ENCODE measurements at regions not wholly inside any gene's neighbourhood (a gene's known extent, or its start where the extent isn't known, plus 50 kb on each side); places are given as distances from the start of the nearest gene placed in this dataset.

DNA sequence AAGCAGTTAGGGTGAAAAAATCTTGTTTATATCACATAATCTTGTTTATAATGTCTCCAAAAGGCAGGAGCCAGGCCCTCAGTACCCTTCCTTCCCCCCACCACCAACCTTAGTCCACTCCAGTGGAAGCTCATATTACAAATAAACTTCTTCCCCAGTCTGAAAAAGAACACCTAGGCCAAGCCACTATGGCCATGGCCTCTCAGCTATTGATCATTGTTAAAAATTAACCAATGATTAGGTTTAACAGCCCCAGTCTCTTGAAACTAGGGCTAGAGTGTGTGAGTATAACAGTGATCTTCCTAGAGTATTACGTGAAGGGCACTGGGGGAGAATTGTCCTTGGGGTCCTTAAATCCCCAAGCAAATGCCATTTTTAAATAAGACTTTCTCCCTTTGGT, 411.9 kb upstream of the EDA2R start:
- Mint-ChIP-seq H3K9me3 (peaks cover 0 to 4% (median 0%) of the 10 kb centered on the region in 7 donors), H3K27me3 (ENCODE audit: low read depth in 3 of 3) (peaks cover 0 to 2% (median 0%) of the 10 kb centered on the region in 3 donors), H3K4me3 (no peak overlapping the region), H3K27ac (no peak overlapping the region), H3K36me3 (no peaks in the 10 kb centered on the region), H3K4me1 (no peaks in the 10 kb centered on the region)
- Histone ChIP-seq H3K27ac (ENCODE audit: low read depth in 1 of 2, low read length in 2 of 2) (no peak overlapping the region), H4K20me1 (ENCODE audit: insufficient read depth, low read length) (no peaks in the 10 kb centered on the region), H2AFZ (ENCODE audit: insufficient read depth, low read depth, low read length, poor library complexity, severe bottlenecking) (no peak overlapping the region), H3K4me3 (replicated peaks in 1 of 3; ENCODE audit: low read depth in 2 of 3, low read length in 3 of 3) (no peak overlapping the region), H3K4me2 (replicated peaks; ENCODE audit: extremely low read depth, low read length, poor library complexity, severe bottlenecking) (no peak overlapping the region), H3K4me1 (ENCODE audit: control insufficient read depth in 1 of 2, insufficient read depth in 2 of 2, low read length in 2 of 2) (no peaks in the 10 kb centered on the region), H3K9me3 (replicated peaks in 1 of 2; ENCODE audit: control insufficient read depth in 1 of 2, insufficient read depth in 1 of 2, low read length in 2 of 2) (no peaks in the 10 kb centered on the region), H3K9ac (ENCODE audit: insufficient read depth, low read length, poor library complexity, severe bottlenecking) (no peak overlapping the region), H3K27me3 (ENCODE audit: control insufficient read depth in 2 of 2, insufficient read depth in 2 of 2, low read length in 2 of 2) (no peaks in the 10 kb centered on the region), H3K79me2 (ENCODE audit: insufficient read depth, low read length) (no peaks in the 10 kb centered on the region), H3K36me3 (replicated peaks in 1 of 2; ENCODE audit: control insufficient read depth in 1 of 2, insufficient read depth in 2 of 2, low read length in 2 of 2) (no peaks in the 10 kb centered on the region)
- TF ChIP-seq, protein P1, sequence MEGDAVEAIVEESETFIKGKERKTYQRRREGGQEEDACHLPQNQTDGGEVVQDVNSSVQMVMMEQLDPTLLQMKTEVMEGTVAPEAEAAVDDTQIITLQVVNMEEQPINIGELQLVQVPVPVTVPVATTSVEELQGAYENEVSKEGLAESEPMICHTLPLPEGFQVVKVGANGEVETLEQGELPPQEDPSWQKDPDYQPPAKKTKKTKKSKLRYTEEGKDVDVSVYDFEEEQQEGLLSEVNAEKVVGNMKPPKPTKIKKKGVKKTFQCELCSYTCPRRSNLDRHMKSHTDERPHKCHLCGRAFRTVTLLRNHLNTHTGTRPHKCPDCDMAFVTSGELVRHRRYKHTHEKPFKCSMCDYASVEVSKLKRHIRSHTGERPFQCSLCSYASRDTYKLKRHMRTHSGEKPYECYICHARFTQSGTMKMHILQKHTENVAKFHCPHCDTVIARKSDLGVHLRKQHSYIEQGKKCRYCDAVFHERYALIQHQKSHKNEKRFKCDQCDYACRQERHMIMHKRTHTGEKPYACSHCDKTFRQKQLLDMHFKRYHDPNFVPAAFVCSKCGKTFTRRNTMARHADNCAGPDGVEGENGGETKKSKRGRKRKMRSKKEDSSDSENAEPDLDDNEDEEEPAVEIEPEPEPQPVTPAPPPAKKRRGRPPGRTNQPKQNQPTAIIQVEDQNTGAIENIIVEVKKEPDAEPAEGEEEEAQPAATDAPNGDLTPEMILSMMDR (IDR thresholded peaks at IDR 0.05): no peak
- no CpG with 5 or more reads among the region's 1 CpG for WGBS (ENCODE audit: insufficient coverage)
- DNase-seq: no peak
- intact Hi-C loops (cut with micrococcal nuclease): no loop called here

DNA sequence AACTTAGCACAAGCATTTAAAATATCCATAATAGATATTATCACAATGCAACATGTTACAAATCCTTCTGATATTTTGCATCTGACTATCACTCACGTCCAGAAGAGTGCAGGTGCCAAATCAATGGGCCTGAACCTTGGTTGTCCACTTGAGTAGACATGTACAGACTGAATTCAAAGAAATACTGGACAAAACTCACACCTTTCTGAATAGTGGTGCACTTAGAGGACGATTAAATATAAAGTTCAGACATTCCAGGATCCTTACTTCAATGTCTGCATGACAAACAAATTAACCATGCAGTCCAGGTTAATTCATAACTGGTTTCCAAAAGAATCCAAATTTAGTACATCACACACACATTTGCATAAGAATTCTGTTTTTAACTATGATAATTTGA, 406.0 kb upstream of the EDA2R start:
- H3K9me3 Mint-ChIP-seq: peaks cover 0 to 4% (median 0%) of the 10 kb centered on the region in 7 donors
- H3K4me1 Mint-ChIP-seq: no peaks in the 10 kb centered on the region
- no peak overlapping the region for H3K4me3 Mint-ChIP-seq
- no peak overlapping the region for H3K4me3 ChIP-seq (replicated peaks in 1 of 3; ENCODE audit: low read depth in 2 of 3, low read length in 3 of 3)
- H3K4me1 ChIP-seq (ENCODE audit: control insufficient read depth in 1 of 2, insufficient read depth in 2 of 2, low read length in 2 of 2): no peaks in the 10 kb centered on the region
- no peaks in the 10 kb centered on the region for H4K20me1 ChIP-seq (ENCODE audit: insufficient read depth, low read length)
- no peak overlapping the region for H3K4me2 ChIP-seq (replicated peaks; ENCODE audit: extremely low read depth, low read length, poor library complexity, severe bottlenecking)
- no peaks in the 10 kb centered on the region for H3K79me2 ChIP-seq (ENCODE audit: insufficient read depth, low read length)
- no peak overlapping the region for H3K27ac ChIP-seq (ENCODE audit: low read depth in 1 of 2, low read length in 2 of 2)
- no peaks in the 10 kb centered on the region for H3K36me3 Mint-ChIP-seq
- TF ChIP-seq, protein P1 (IDR thresholded peaks at IDR 0.05): no peak
- DNase-seq: no peak
- H3K27me3 ChIP-seq (ENCODE audit: control insufficient read depth in 2 of 2, insufficient read depth in 2 of 2, low read length in 2 of 2): no peaks in the 10 kb centered on the region
- WGBS (ENCODE audit: insufficient coverage): no CpG with 5 or more reads among the region's 2 CpGs
- intact Hi-C loops (cut with micrococcal nuclease): no loop called here
- H3K9ac ChIP-seq (ENCODE audit: insufficient read depth, low read length, poor library complexity, severe bottlenecking): no peak overlapping the region
- H3K27me3 Mint-ChIP-seq (ENCODE audit: low read depth in 3 of 3): no peaks in the 10 kb centered on the region
- no peaks in the 10 kb centered on the region for H3K36me3 ChIP-seq (replicated peaks in 1 of 2; ENCODE audit: control insufficient read depth in 1 of 2, insufficient read depth in 2 of 2, low read length in 2 of 2)
- H3K9me3 ChIP-seq (replicated peaks in 1 of 2; ENCODE audit: control insufficient read depth in 1 of 2, insufficient read depth in 1 of 2, low read length in 2 of 2): peaks cover 0 to 3% of the 10 kb centered on the region in 2 donors
- no peak overlapping the region for H2AFZ ChIP-seq (ENCODE audit: insufficient read depth, low read depth, low read length, poor library complexity, severe bottlenecking)
- no peak overlapping the region for H3K27ac Mint-ChIP-seq

All from CD14-positive monocyte (primary cell).